Vagina (tissue), 2 donors: ENCODE measurements at regions not wholly inside any gene's neighbourhood (a gene's known extent, or its start where the extent isn't known, plus 50 kb on each side); places are given as distances from the start of the nearest gene placed in this dataset.
"Not testable (repeated sequence)": the region's sequence is repeated elsewhere in the genome, so short reads cannot be mapped to it uniquely, and the experiment has no call there.

ENCODE experiments used
- POLR2A ChIP-seq, 2 donors: fragments of 450-650 bp; IDR thresholded peaks; one replicate each; pipeline ENCODE4 v1.6.1; 2017; ENCODE audit warnings: antibody characterized with exemption in 2 of 2, mild to moderate bottlenecking in 2 of 2, moderate library complexity in 2 of 2
- POLR2AphosphoS5 ChIP-seq, 2 donors: sonication (generic); formaldehyde crosslinking; IDR thresholded peaks; one replicate each; pipeline ENCODE4 v1.9.0; 2017; ENCODE audit warnings: antibody characterized with exemption in 2 of 2, mild to moderate bottlenecking in 2 of 2, low read depth in 1 of 2; ENCODE audit not compliant: insufficient read depth in 1 of 2

GRCh38 chr6:26279371-26279770 is 85.6 kb upstream of the BTN3A2 start:
- TF ChIP-seq POLR2A (IDR thresholded peaks at IDR 0.05); POLR2AphosphoS5 (IDR thresholded peaks at IDR 0.05; ENCODE audit: insufficient read depth in 1 of 2, low read depth in 1 of 2): not testable (repeated sequence)
